Esophagus squamous epithelium (tissue), 5 donors: ENCODE measurements at regions not wholly inside any gene's neighbourhood (a gene's known extent, or its start where the extent isn't known, plus 50 kb on each side); places are given as distances from the start of the nearest gene placed in this dataset.

Experiments used
- DNase-seq: peaks from one replicate; lab custom pipeline; 2025; lab: John Stamatoyannopoulos, UW
- H3K27ac ChIP-seq, 4 donors: fragments of 200-600 bp; sonication (generic); one replicate each; pipeline ENCODE4 v1.5.1; 2016 to 2019; ENCODE audit warnings: mild to moderate bottlenecking in 1 of 4
- H3K27me3 ChIP-seq, 4 donors: fragments of 200-600 bp; sonication (generic); 1 replicate in 3 of 4; 2 replicates in 1 of 4; pipeline versions ENCODE4 v1.5.1 to v1.6.0; 2017 to 2021; ENCODE audit warnings: antibody characterized with exemption in 1 of 4
- H3K36me3 ChIP-seq, 3 donors: fragments of 200-600 bp; sonication (generic); one replicate each; pipeline ENCODE4 v1.5.1; 2016 to 2019
- H3K4me1 ChIP-seq, 3 donors: fragments of 200-600 bp; sonication (generic); one replicate each; pipeline ENCODE4 v1.5.1; 2017 to 2019
- H3K4me3 ChIP-seq, 4 donors: fragments of 200-600 bp; sonication (generic); 1 replicate in 3 of 4; 2 replicates in 1 of 4; pipeline ENCODE4 v1.5.1; 2016 to 2019; ENCODE audit warnings: mild to moderate bottlenecking in 2 of 4, moderate library complexity in 1 of 4
- H3K9me3 ChIP-seq, 3 donors: fragments of 200-600 bp; sonication (generic); one replicate each; pipeline ENCODE4 v1.5.1; 2016 to 2019
- CTCF ChIP-seq, 6 experiments: fragments of 450-650 bp in 4 of 6; fragments of 200-600 bp in 2 of 6; sonication (generic) in 2 of 6; IDR thresholded peaks; one replicate each; pipeline ENCODE4 v1.5.1; 2016 to 2019; ENCODE audit warnings: antibody characterized with exemption in 6 of 6, mild to moderate bottlenecking in 4 of 6, moderate library complexity in 4 of 6
- POLR2A ChIP-seq, 4 donors: fragments of 450-650 bp; IDR thresholded peaks; one replicate each; pipeline ENCODE4 v1.6.1; 2017; ENCODE audit warnings: antibody characterized with exemption in 4 of 4, mild to moderate bottlenecking in 4 of 4, moderate library complexity in 3 of 4
- WGBS, 2 donors: methylation state at CpG; one replicate each; pipeline ENCODE4 v1.1.5; 2018; 5-methylcytosine and 5-hydroxymethylcytosine counted together
- intact Hi-C: fragments of 100-400 bp; cut with DNase I; formaldehyde crosslinking; loops from one replicate; pipeline ENCODE4 v1.15.0; 2022
- donor health status: DM: yes; HTN: yes; CAD: no.

- no peak for DNase-seq
- WGBS, 2 donors: 81 to 84% methylated on average over 1 of the region's 1 CpG
- H3K4me3 ChIP-seq: no peak overlapping the region
- H3K4me1 ChIP-seq: no peaks in the 10 kb centered on the region
- intact Hi-C loops: no loop called here
- H3K27me3 ChIP-seq: no peaks in the 10 kb centered on the region
- no peaks in the 10 kb centered on the region for H3K36me3 ChIP-seq
- no peaks in the 10 kb centered on the region for H3K9me3 ChIP-seq
- no peak overlapping the region for H3K27ac ChIP-seq
- TF ChIP-seq CTCF (IDR thresholded peaks at IDR 0.05): no peak
- no peak for TF ChIP-seq POLR2A (IDR thresholded peaks at IDR 0.05)
Observed at GRCh38 chr1:103905363-103905762, 155.7 kb downstream of the AMY1C start.

- no peak for DNase-seq
- Histone ChIP-seq H3K4me1 (no peaks in the 10 kb centered on the region), H3K4me3 (no peak overlapping the region), H3K27ac (no peak overlapping the region), H3K9me3 (no peaks in the 10 kb centered on the region), H3K36me3 (no peaks in the 10 kb centered on the region), H3K27me3 (no peaks in the 10 kb centered on the region)
- TF ChIP-seq POLR2A (IDR thresholded peaks at IDR 0.05) (no peak), CTCF (IDR thresholded peaks at IDR 0.05) (no peak)
- 64 to 78% methylated on average over 2 of the region's 2 CpGs for WGBS, 2 donors
- intact Hi-C loops: no loop called here
Observed at GRCh38 chr1:103911450-103911849, 161.8 kb downstream of the AMY1C start.

- no peak for TF ChIP-seq CTCF (IDR thresholded peaks at IDR 0.05)
- Histone ChIP-seq H3K27me3 (no peaks in the 10 kb centered on the region), H3K4me1 (no peaks in the 10 kb centered on the region), H3K9me3 (no peaks in the 10 kb centered on the region), H3K27ac (no peak overlapping the region), H3K4me3 (no peak overlapping the region), H3K36me3 (no peaks in the 10 kb centered on the region)
- no peak for DNase-seq
- intact Hi-C loops: no loop called here
- 20 to 25% methylated on average over 2 of the region's 2 CpGs for WGBS, 2 donors
Observed at GRCh38 chr1:103917795-103918194, 168.1 kb downstream of the AMY1C start.

GRCh38 chr1:103931891-103932290 is 182.2 kb downstream of the AMY1C start:
- peaks cover 0 to 5% (median 0%) of the 10 kb centered on the region in 3 donors for H3K9me3 ChIP-seq
- no peaks in the 10 kb centered on the region for H3K4me1 ChIP-seq
- no peak overlapping the region for H3K4me3 ChIP-seq
- TF ChIP-seq CTCF (IDR thresholded peaks at IDR 0.05) (no peak), POLR2A (IDR thresholded peaks at IDR 0.05) (no peak)
- H3K36me3 ChIP-seq: no peaks in the 10 kb centered on the region
- intact Hi-C loops: no loop called here
- H3K27ac ChIP-seq: no peak overlapping the region
- no peaks in the 10 kb centered on the region for H3K27me3 ChIP-seq
- DNase-seq: no peak
- WGBS, 2 donors: 64 to 73% methylated on average over 1 of the region's 1 CpG

- Histone ChIP-seq H3K4me1 (no peaks in the 10 kb centered on the region), H3K36me3 (no peaks in the 10 kb centered on the region), H3K27me3 (no peaks in the 10 kb centered on the region), H3K9me3 (no peaks in the 10 kb centered on the region), H3K27ac (no peak overlapping the region), H3K4me3 (no peak overlapping the region)
- WGBS, 2 donors: 66 to 70% methylated on average over 4 of the region's 4 CpGs
- intact Hi-C loops: no loop called here
- TF ChIP-seq POLR2A (IDR thresholded peaks at IDR 0.05): no peak
- no peak for TF ChIP-seq CTCF (IDR thresholded peaks at IDR 0.05)
- no peak for DNase-seq
Observed at GRCh38 chr1:103937763-103938357, 188.2 kb downstream of the AMY1C start.
